GM12875 (cell line): ENCODE measurements at regions not wholly inside any gene's neighbourhood (a gene's known extent, or its start where the extent isn't known, plus 50 kb on each side); places are given as distances from the start of the nearest gene placed in this dataset.
"Not testable (repeated sequence)": the region's sequence is repeated elsewhere in the genome, so short reads cannot be mapped to it uniquely, and the experiment has no call there.

Experiments used
- H3K4me3 ChIP-seq: one replicate; pipeline ENCODE4 v1.5.1; 2011; ENCODE audit warnings: low read depth, low read length, control low read depth
- CTCF ChIP-seq: IDR thresholded peaks from 2 replicates; pipeline ENCODE4 v1.5.1; 2011; ENCODE audit warnings: low read depth, mild to moderate bottlenecking, control low read depth, inconsistent platforms, low read length, moderate library complexity, borderline replicate concordance; ENCODE audit not compliant: insufficient read depth

- no peak overlapping the region for H3K4me3 ChIP-seq
- no peak for TF ChIP-seq CTCF
These were observed 109.0 kb downstream of the SHOX start for GRCh38 chrX:739611-740010.

GRCh38 chrX:737021-737420 lies 106.4 kb downstream of the SHOX start:
- H3K4me3 ChIP-seq: not testable (repeated sequence)

- no peak for TF ChIP-seq CTCF
- no peak overlapping the region for H3K4me3 ChIP-seq
These were observed 103.8 kb downstream of the SHOX start for GRCh38 chrX:734362-734761.

- no peak for TF ChIP-seq CTCF
- no peak overlapping the region for H3K4me3 ChIP-seq
These were observed 103.4 kb downstream of the SHOX start for GRCh38 chrX:733961-734360.

- no peak for TF ChIP-seq CTCF
- H3K4me3 ChIP-seq: no peak overlapping the region
These were observed 99.2 kb downstream of the SHOX start for GRCh38 chrX:729583-730409.

GRCh38 chrX:729101-729500 lies 98.5 kb downstream of the SHOX start:
- H3K4me3 ChIP-seq: not testable (repeated sequence)

- H3K4me3 ChIP-seq: not testable (repeated sequence)
These were observed 98.0 kb downstream of the SHOX start for GRCh38 chrX:728639-729038.

- no peak for TF ChIP-seq CTCF
- no peak overlapping the region for H3K4me3 ChIP-seq
These were observed 97.4 kb downstream of the SHOX start for GRCh38 chrX:727738-728621.

GRCh38 chrX:725971-726370 lies 95.4 kb downstream of the SHOX start:
- no peak for TF ChIP-seq CTCF
- no peak overlapping the region for H3K4me3 ChIP-seq
